GM23338 (cell line): ENCODE measurements at regions not wholly inside any gene's neighbourhood (a gene's known extent, or its start where the extent isn't known, plus 50 kb on each side); places are given as distances from the start of the nearest gene placed in this dataset.

ENCODE experiments used
- CREB1 ChIP-seq: fragments of 250-450 bp; sonication (Bioruptor Pico); IDR thresholded peaks from 2 replicates; pipeline ENCODE4 v1.5.0; 2020; ENCODE audit warnings: low read depth, mild to moderate bottlenecking, moderate library complexity
- CTCF ChIP-seq, 2 experiments: fragments of 200-600 bp in 1 of 2; sonication (generic) in 1 of 2; conservative IDR thresholded peaks; 2 replicates each; pipeline versions ENCODE4 v1.5.1 to v1.6.1; 2016 to 2017; ENCODE audit warnings: antibody characterized with exemption in 2 of 2, low read depth in 2 of 2, mild to moderate bottlenecking in 2 of 2, moderate library complexity in 1 of 2
- EZH2 ChIP-seq: fragments of 200-600 bp; sonication (generic); IDR thresholded peaks from one replicate; pipeline ENCODE4 v1.8.0; 2017; ENCODE audit warnings: antibody characterized with exemption, mild to moderate bottlenecking, low read depth; ENCODE audit not compliant: unreplicated experiment
- EZH2phosphoT487 ChIP-seq: fragments of 200-600 bp; sonication (generic); IDR thresholded peaks from one replicate; pipeline ENCODE4 v1.8.1; 2018; ENCODE audit warnings: antibody characterized with exemption; ENCODE audit not compliant: unreplicated experiment
- JUNB ChIP-seq: IDR thresholded peaks from one replicate; pipeline ENCODE4 v1.6.1; 2016; ENCODE audit warnings: antibody characterized with exemption; ENCODE audit not compliant: unreplicated experiment
- POLR2AphosphoS5 ChIP-seq: IDR thresholded peaks from 2 replicates; pipeline ENCODE4 v1.6.1; 2016; ENCODE audit warnings: antibody characterized with exemption, low read depth
- STAT1 ChIP-seq: IDR thresholded peaks from one replicate; pipeline ENCODE4 v1.6.1; 2016; ENCODE audit warnings: antibody characterized with exemption; ENCODE audit not compliant: unreplicated experiment
- ZNF331 ChIP-seq: fragments of 250-450 bp; sonication (Bioruptor Pico); IDR thresholded peaks from 2 replicates; pipeline ENCODE4 v1.5.0; 2020; ENCODE audit warnings: low read depth, mild to moderate bottlenecking, moderate library complexity
- TF ChIP-seq, protein P1 (sequence below): IDR thresholded peaks from one replicate; pipeline ENCODE4 v1.6.1; 2018; ENCODE audit warnings: antibody characterized with exemption; ENCODE audit not compliant: unreplicated experiment

GRCh38 chr6:48199499-48199898, 88.5 kb upstream of the PTCHD4 start:
- TF ChIP-seq POLR2AphosphoS5, result no peak
- TF ChIP-seq EZH2, result no peak
- no peak for TF ChIP-seq CTCF (conservative IDR thresholded peaks at IDR 0.05; ENCODE audit: low read depth in 2 of 2)
- no peak for TF ChIP-seq EZH2phosphoT487
- TF ChIP-seq, protein P1, sequence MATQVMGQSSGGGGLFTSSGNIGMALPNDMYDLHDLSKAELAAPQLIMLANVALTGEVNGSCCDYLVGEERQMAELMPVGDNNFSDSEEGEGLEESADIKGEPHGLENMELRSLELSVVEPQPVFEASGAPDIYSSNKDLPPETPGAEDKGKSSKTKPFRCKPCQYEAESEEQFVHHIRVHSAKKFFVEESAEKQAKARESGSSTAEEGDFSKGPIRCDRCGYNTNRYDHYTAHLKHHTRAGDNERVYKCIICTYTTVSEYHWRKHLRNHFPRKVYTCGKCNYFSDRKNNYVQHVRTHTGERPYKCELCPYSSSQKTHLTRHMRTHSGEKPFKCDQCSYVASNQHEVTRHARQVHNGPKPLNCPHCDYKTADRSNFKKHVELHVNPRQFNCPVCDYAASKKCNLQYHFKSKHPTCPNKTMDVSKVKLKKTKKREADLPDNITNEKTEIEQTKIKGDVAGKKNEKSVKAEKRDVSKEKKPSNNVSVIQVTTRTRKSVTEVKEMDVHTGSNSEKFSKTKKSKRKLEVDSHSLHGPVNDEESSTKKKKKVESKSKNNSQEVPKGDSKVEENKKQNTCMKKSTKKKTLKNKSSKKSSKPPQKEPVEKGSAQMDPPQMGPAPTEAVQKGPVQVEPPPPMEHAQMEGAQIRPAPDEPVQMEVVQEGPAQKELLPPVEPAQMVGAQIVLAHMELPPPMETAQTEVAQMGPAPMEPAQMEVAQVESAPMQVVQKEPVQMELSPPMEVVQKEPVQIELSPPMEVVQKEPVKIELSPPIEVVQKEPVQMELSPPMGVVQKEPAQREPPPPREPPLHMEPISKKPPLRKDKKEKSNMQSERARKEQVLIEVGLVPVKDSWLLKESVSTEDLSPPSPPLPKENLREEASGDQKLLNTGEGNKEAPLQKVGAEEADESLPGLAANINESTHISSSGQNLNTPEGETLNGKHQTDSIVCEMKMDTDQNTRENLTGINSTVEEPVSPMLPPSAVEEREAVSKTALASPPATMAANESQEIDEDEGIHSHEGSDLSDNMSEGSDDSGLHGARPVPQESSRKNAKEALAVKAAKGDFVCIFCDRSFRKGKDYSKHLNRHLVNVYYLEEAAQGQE, result no peak
- no peak for TF ChIP-seq ZNF331 (CRISPR knock-in tag)
- TF ChIP-seq JUNB, result no peak
- TF ChIP-seq STAT1, result no peak
- no peak for TF ChIP-seq CREB1
